Osteocyte (in vitro differentiated cells): ENCODE measurements at regions not wholly inside any gene's neighbourhood (a gene's known extent, or its start where the extent isn't known, plus 50 kb on each side); places are given as distances from the start of the nearest gene placed in this dataset.

Experiments
- DNase-seq: peaks from one replicate; pipeline ENCODE4 v3.0.0; 2021; ENCODE audit warnings: mixed read lengths; ENCODE audit not compliant: unreplicated experiment; ENCODE audit errors: extremely low spot score
- H3K27ac Mint-ChIP-seq: one replicate; pipeline ENCODE4 v1.8.0; 2021; ENCODE audit warnings: mild to moderate bottlenecking, mixed read lengths; ENCODE audit not compliant: unreplicated experiment
- H3K27me3 Mint-ChIP-seq: one replicate; pipeline ENCODE4 v1.8.0; 2021; ENCODE audit warnings: mixed read lengths; ENCODE audit not compliant: unreplicated experiment
- H3K36me3 Mint-ChIP-seq: one replicate; pipeline ENCODE4 v1.8.0; 2021; ENCODE audit warnings: mixed read lengths; ENCODE audit not compliant: unreplicated experiment
- H3K4me1 Mint-ChIP-seq: one replicate; pipeline ENCODE4 v1.8.0; 2021; ENCODE audit warnings: mixed read lengths; ENCODE audit not compliant: unreplicated experiment
- H3K4me3 Mint-ChIP-seq: one replicate; pipeline ENCODE4 v1.8.0; 2021; ENCODE audit warnings: mild to moderate bottlenecking, moderate library complexity, mixed read lengths; ENCODE audit not compliant: unreplicated experiment
- H3K9me3 Mint-ChIP-seq: one replicate; pipeline ENCODE4 v1.8.0; 2021; ENCODE audit warnings: mixed read lengths; ENCODE audit not compliant: unreplicated experiment
- CTCF ChIP-seq: fragments of 200-600 bp; sonication (generic); IDR thresholded peaks from 2 replicates; pipeline ENCODE4 v1.5.0; 2021; ENCODE audit warnings: antibody characterized with exemption, mild to moderate bottlenecking, moderate library complexity

GRCh38 chr5:125713109-125713805 is 710.0 kb upstream of the GRAMD2B start:
- Mint-ChIP-seq H3K4me1 (peaks cover 11% of the 10 kb centered on the region), H3K27me3 (no peaks in the 10 kb centered on the region), H3K9me3 (peaks cover 3% of the 10 kb centered on the region), H3K4me3 (no peak overlapping the region), H3K27ac (no peak overlapping the region), H3K36me3 (no peaks in the 10 kb centered on the region)
- TF ChIP-seq CTCF, result no peak
- DNase-seq, result no peak

- Mint-ChIP-seq H3K27ac (no peak overlapping the region), H3K36me3 (no peaks in the 10 kb centered on the region), H3K4me1 (peaks cover 29% of the 10 kb centered on the region), H3K27me3 (no peaks in the 10 kb centered on the region), H3K4me3 (no peak overlapping the region), H3K9me3 (peaks cover 3% of the 10 kb centered on the region)
- no peak for DNase-seq
- TF ChIP-seq CTCF, result no peak
Measured at GRCh38 chr5:125715216-125715615, 708.0 kb upstream of the GRAMD2B start.

GRCh38 chr5:125717209-125717608 is 706.0 kb upstream of the GRAMD2B start:
- no peak for DNase-seq
- H3K27ac Mint-ChIP-seq, result no peak overlapping the region
- H3K4me1 Mint-ChIP-seq, result peaks cover 30% of the 10 kb centered on the region
- H3K9me3 Mint-ChIP-seq, result peaks cover 3% of the 10 kb centered on the region
- no peak for TF ChIP-seq CTCF
- no peaks in the 10 kb centered on the region for H3K36me3 Mint-ChIP-seq
- no peak overlapping the region for H3K4me3 Mint-ChIP-seq
- H3K27me3 Mint-ChIP-seq, result no peaks in the 10 kb centered on the region

GRCh38 chr5:125719681-125720347 is 703.4 kb upstream of the GRAMD2B start:
- peak overlapping the region; percentile 93 for H3K27ac Mint-ChIP-seq
- H3K9me3 Mint-ChIP-seq, result no peaks in the 10 kb centered on the region
- TF ChIP-seq CTCF, result no peak
- peaks cover 30% of the 10 kb centered on the region for H3K4me1 Mint-ChIP-seq
- H3K36me3 Mint-ChIP-seq, result no peaks in the 10 kb centered on the region
- no peaks in the 10 kb centered on the region for H3K27me3 Mint-ChIP-seq
- peak overlapping the region; percentile 23 for H3K4me3 Mint-ChIP-seq
- no peak for DNase-seq

- H3K36me3 Mint-ChIP-seq, result no peaks in the 10 kb centered on the region
- no peaks in the 10 kb centered on the region for H3K27me3 Mint-ChIP-seq
- TF ChIP-seq CTCF, result no peak
- H3K4me3 Mint-ChIP-seq, result no peak overlapping the region
- H3K9me3 Mint-ChIP-seq, result no peaks in the 10 kb centered on the region
- peak overlapping the region; percentile 93 for H3K27ac Mint-ChIP-seq
- DNase-seq, result no peak
- H3K4me1 Mint-ChIP-seq, result peaks cover 30% of the 10 kb centered on the region
Measured at GRCh38 chr5:125720348-125720685, 702.9 kb upstream of the GRAMD2B start.
